Vagina (tissue), 2 donors: ENCODE measurements at regions not wholly inside any gene's neighbourhood (a gene's known extent, or its start where the extent isn't known, plus 50 kb on each side); places are given as distances from the start of the nearest gene placed in this dataset.

Experiments used
- CTCF ChIP-seq, 3 experiments: fragments of 450-650 bp in 2 of 3; fragments of 200-600 bp in 1 of 3; sonication (generic) in 1 of 3; IDR thresholded peaks; one replicate each; pipeline ENCODE4 v1.5.1; 2017 to 2019; ENCODE audit warnings: antibody characterized with exemption in 3 of 3, mild to moderate bottlenecking in 2 of 3, moderate library complexity in 2 of 3
- POLR2A ChIP-seq, 2 donors: fragments of 450-650 bp; IDR thresholded peaks; one replicate each; pipeline ENCODE4 v1.6.1; 2017; ENCODE audit warnings: antibody characterized with exemption in 2 of 2, mild to moderate bottlenecking in 2 of 2, moderate library complexity in 2 of 2
- POLR2AphosphoS5 ChIP-seq, 2 donors: sonication (generic); formaldehyde crosslinking; IDR thresholded peaks; one replicate each; pipeline ENCODE4 v1.9.0; 2017; ENCODE audit warnings: antibody characterized with exemption in 2 of 2, mild to moderate bottlenecking in 2 of 2, low read depth in 1 of 2; ENCODE audit not compliant: insufficient read depth in 1 of 2

- TF ChIP-seq CTCF (IDR thresholded peaks at IDR 0.05) (no peak), POLR2AphosphoS5 (IDR thresholded peaks at IDR 0.05; ENCODE audit: insufficient read depth in 1 of 2, low read depth in 1 of 2) (no peak), POLR2A (IDR thresholded peaks at IDR 0.05) (no peak)
Measured at GRCh38 chr1:193736507-193736906, 550.1 kb upstream of the B3GALT2 start.
